Smooth muscle cell (in vitro differentiated cells): ENCODE measurements at regions not wholly inside any gene's neighbourhood (a gene's known extent, or its start where the extent isn't known, plus 50 kb on each side); places are given as distances from the start of the nearest gene placed in this dataset.

Source experiments
- DNase-seq: peaks from one replicate; lab custom pipeline; 2025; ENCODE audit not compliant: unreplicated experiment; lab: John Stamatoyannopoulos, UW
- H2AFZ ChIP-seq: fragments of 200-600 bp; sonication (generic); 2 replicates; pipeline ENCODE4 v1.6.0; 2016; ENCODE audit warnings: antibody characterized with exemption, low read depth, mild to moderate bottlenecking
- H3F3A ChIP-seq: fragments of 200-600 bp; sonication (generic); 2 replicates; pipeline ENCODE4 v1.6.0; 2017; ENCODE audit warnings: antibody characterized with exemption, low read depth
- H3K27ac ChIP-seq: fragments of 200-600 bp; sonication (generic); 2 replicates; pipeline ENCODE4 v1.5.1; 2016; ENCODE audit warnings: low read depth, mild to moderate bottlenecking
- H3K27me3 ChIP-seq: fragments of 200-600 bp; sonication (generic); 2 replicates; pipeline ENCODE4 v1.6.1; 2016; ENCODE audit warnings: low read depth, mild to moderate bottlenecking
- H3K36me3 ChIP-seq: fragments of 200-600 bp; sonication (generic); 2 replicates; pipeline ENCODE4 v1.5.1; 2016; ENCODE audit warnings: low read depth
- H3K4me1 ChIP-seq: fragments of 200-600 bp; sonication (generic); 2 replicates; pipeline ENCODE4 v1.5.1; 2016; ENCODE audit warnings: low read depth
- H3K4me2 ChIP-seq: fragments of 200-600 bp; sonication (generic); 2 replicates; pipeline ENCODE4 v1.6.0; 2016; ENCODE audit warnings: mild to moderate bottlenecking
- H3K4me3 ChIP-seq: fragments of 200-600 bp; sonication (generic); 2 replicates; pipeline ENCODE4 v1.5.1; 2016; ENCODE audit warnings: mild to moderate bottlenecking
- H3K79me2 ChIP-seq: fragments of 200-600 bp; sonication (generic); 2 replicates; pipeline ENCODE4 v1.6.0; 2016; ENCODE audit warnings: low read depth, mild to moderate bottlenecking
- H3K9ac ChIP-seq: fragments of 200-600 bp; sonication (generic); 2 replicates; pipeline ENCODE4 v1.6.0; 2016; ENCODE audit warnings: low read depth
- H3K9me3 ChIP-seq: fragments of 200-600 bp; sonication (generic); replicated peaks from 2 replicates; pipeline ENCODE4 v1.5.1; 2016; ENCODE audit warnings: low read depth
- H4K20me1 ChIP-seq: fragments of 200-600 bp; sonication (generic); 2 replicates; pipeline ENCODE4 v1.6.0; 2016; ENCODE audit warnings: low read depth
- WGBS: methylation state at CpG from one replicate; pipeline ENCODE4 v1.1.7; 2016; ENCODE audit warnings: low lambda C conversion rate; 5-methylcytosine and 5-hydroxymethylcytosine counted together
- TF ChIP-seq, protein P1 (sequence below): fragments of 200-600 bp; sonication (generic); IDR thresholded peaks from 2 replicates; pipeline ENCODE4 v1.5.1; 2017; ENCODE audit warnings: borderline replicate concordance, mild to moderate bottlenecking, antibody characterized with exemption; ENCODE audit not compliant: insufficient read depth, poor library complexity, severe bottlenecking

DNA sequence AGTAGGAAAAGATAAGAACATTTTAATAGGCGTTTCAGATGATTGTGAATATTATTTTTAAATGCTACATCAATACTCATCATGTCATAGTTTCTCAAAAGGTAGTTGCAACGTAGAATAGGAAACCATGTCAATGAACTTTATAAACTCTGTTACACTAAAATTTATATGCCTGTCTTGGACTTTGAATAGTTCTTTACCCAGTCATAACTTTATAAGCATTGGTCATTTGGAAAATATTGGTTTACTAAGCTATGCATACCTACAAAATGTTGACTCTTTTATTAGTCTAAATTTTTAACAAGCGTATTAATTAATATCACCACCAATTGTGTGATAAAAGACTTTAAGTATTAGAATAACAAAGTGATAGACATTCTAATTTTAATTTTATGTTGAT is 293.5 kb downstream of the CGGBP1 start:
- Histone ChIP-seq H3K27ac (no peak overlapping the region), H3K79me2 (no peaks in the 10 kb centered on the region), H3K36me3 (no peaks in the 10 kb centered on the region), H4K20me1 (no peaks in the 10 kb centered on the region), H3K9me3 (no peaks in the 10 kb centered on the region), H3K9ac (no peak overlapping the region), H3K27me3 (no peaks in the 10 kb centered on the region), H3F3A (no peaks in the 10 kb centered on the region), H3K4me1 (no peaks in the 10 kb centered on the region), H2AFZ (no peak overlapping the region), H3K4me2 (no peak overlapping the region), H3K4me3 (no peak overlapping the region)
- WGBS = 83% methylated on average over 3 of the region's 3 CpGs
- no peak for DNase-seq
- TF ChIP-seq, protein P1, sequence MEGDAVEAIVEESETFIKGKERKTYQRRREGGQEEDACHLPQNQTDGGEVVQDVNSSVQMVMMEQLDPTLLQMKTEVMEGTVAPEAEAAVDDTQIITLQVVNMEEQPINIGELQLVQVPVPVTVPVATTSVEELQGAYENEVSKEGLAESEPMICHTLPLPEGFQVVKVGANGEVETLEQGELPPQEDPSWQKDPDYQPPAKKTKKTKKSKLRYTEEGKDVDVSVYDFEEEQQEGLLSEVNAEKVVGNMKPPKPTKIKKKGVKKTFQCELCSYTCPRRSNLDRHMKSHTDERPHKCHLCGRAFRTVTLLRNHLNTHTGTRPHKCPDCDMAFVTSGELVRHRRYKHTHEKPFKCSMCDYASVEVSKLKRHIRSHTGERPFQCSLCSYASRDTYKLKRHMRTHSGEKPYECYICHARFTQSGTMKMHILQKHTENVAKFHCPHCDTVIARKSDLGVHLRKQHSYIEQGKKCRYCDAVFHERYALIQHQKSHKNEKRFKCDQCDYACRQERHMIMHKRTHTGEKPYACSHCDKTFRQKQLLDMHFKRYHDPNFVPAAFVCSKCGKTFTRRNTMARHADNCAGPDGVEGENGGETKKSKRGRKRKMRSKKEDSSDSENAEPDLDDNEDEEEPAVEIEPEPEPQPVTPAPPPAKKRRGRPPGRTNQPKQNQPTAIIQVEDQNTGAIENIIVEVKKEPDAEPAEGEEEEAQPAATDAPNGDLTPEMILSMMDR = no peak

DNA sequence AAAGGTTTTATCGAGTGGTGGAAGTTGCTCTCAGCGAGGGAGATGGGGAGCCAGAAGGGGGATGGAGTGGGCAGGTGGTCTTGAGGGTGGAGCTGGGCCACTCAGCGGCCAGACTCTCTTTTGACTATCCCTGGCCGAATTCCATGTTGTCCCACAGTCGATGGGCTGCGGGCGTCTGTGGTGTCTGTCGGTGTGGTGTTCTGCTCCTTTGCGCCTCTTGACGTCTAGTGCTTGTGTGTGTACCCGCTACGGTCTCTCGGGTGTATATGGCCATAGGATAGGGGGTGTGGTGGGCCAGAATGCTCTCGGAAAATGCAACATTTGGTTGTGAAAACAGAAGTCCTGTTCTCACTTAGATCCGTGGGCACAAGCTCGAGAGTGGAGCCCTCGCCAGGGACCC is 297.0 kb downstream of the CGGBP1 start:
- 94% methylated on average over 16 of the region's 17 CpGs for WGBS
- Histone ChIP-seq H3K9ac (no peak overlapping the region), H3K4me2 (no peak overlapping the region), H3K27ac (no peak overlapping the region), H3K79me2 (no peaks in the 10 kb centered on the region), H3F3A (no peaks in the 10 kb centered on the region), H3K4me3 (no peak overlapping the region), H2AFZ (no peak overlapping the region), H3K36me3 (no peaks in the 10 kb centered on the region), H3K4me1 (no peaks in the 10 kb centered on the region), H3K27me3 (no peaks in the 10 kb centered on the region), H3K9me3 (no peaks in the 10 kb centered on the region), H4K20me1 (no peaks in the 10 kb centered on the region)
- TF ChIP-seq, protein P1 = no peak
- DNase-seq = no peak

DNA sequence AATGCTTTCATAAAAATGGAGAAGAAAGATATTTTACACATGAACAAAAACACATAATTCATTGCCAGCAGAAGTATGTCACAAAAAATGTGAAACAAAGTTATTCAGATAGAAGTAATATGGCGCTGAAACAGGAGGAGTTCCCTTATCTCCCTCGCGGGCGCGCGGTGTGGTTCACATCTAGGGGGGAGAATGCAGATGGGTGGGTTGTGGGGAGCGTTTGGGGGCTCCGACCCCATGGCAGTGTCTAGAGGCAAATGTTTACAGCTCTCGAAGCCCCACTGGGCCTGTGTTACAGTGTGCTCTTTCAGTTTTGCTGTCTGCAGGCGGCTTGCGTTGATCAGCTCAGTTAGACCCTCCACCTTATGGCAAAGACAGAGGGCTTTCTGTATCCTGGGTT is 297.5 kb downstream of the CGGBP1 start:
- no peaks in the 10 kb centered on the region for H3K9me3 ChIP-seq
- no peaks in the 10 kb centered on the region for H4K20me1 ChIP-seq
- H3K9ac ChIP-seq = no peak overlapping the region
- no peak overlapping the region for H3K4me2 ChIP-seq
- H3K27ac ChIP-seq = no peak overlapping the region
- H3K4me1 ChIP-seq = no peaks in the 10 kb centered on the region
- DNase-seq = no peak
- H3K79me2 ChIP-seq = no peaks in the 10 kb centered on the region
- no peaks in the 10 kb centered on the region for H3K27me3 ChIP-seq
- H3K36me3 ChIP-seq = no peaks in the 10 kb centered on the region
- TF ChIP-seq, protein P1 = no peak
- 91% methylated on average over 11 of the region's 11 CpGs for WGBS
- H3K4me3 ChIP-seq = no peak overlapping the region
- no peaks in the 10 kb centered on the region for H3F3A ChIP-seq
- H2AFZ ChIP-seq = no peak overlapping the region

DNA sequence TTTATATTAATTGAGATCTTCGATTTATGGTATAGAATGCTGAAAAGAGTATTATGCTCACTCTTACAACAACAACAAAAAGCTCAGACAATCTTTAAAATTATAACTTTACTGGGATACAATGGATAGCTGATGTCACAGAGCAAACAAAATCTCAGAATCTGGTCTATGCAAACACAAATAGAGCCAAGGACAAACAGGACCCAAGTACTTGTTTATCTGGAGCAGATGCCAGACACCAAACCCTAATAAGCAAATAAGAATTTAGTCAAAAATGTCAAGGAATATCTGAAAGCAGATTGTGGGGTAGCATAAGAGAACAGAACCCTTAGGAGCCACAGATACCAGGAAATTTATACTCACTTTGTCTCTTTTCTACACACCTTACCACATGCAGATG is 302.2 kb downstream of the CGGBP1 start:
- no peak for DNase-seq
- WGBS = 69% methylated on average over 1 of the region's 1 CpG
- H3F3A ChIP-seq = no peaks in the 10 kb centered on the region
- H4K20me1 ChIP-seq = no peaks in the 10 kb centered on the region
- no peak overlapping the region for H3K4me3 ChIP-seq
- H3K79me2 ChIP-seq = no peaks in the 10 kb centered on the region
- H3K27ac ChIP-seq = no peak overlapping the region
- no peaks in the 10 kb centered on the region for H3K27me3 ChIP-seq
- no peak overlapping the region for H3K4me2 ChIP-seq
- H2AFZ ChIP-seq = no peak overlapping the region
- H3K4me1 ChIP-seq = no peaks in the 10 kb centered on the region
- H3K9me3 ChIP-seq = no peaks in the 10 kb centered on the region
- H3K36me3 ChIP-seq = no peaks in the 10 kb centered on the region
- TF ChIP-seq, protein P1 = no peak
- H3K9ac ChIP-seq = no peak overlapping the region
